ENCODE measurements at regions not wholly inside any gene's neighbourhood (a gene's known extent, or its start where the extent isn't known, plus 50 kb on each side); places are given as distances from the start of the nearest gene placed in this dataset.

DNA sequence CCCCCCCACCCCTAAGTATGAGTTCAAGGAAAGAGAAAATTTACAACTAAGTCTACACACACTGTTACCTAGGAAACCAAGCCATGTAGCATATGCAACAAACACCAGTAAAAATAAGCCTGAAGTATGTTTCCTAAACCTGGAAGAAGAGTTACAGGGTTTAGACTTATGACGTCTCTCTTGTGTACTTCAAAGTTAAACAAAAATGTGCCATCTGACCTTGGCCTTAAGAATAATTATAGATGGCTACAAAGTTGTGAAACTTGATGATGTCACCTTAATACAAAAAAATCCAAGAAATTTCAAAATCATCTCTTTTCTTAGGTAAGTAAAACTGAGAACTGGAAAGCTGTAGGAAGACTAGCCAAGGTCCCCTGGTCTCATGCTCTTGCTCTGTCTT lies 297.6 kb upstream of the NRXN1 start:
- TF ChIP-seq, protein P1, sequence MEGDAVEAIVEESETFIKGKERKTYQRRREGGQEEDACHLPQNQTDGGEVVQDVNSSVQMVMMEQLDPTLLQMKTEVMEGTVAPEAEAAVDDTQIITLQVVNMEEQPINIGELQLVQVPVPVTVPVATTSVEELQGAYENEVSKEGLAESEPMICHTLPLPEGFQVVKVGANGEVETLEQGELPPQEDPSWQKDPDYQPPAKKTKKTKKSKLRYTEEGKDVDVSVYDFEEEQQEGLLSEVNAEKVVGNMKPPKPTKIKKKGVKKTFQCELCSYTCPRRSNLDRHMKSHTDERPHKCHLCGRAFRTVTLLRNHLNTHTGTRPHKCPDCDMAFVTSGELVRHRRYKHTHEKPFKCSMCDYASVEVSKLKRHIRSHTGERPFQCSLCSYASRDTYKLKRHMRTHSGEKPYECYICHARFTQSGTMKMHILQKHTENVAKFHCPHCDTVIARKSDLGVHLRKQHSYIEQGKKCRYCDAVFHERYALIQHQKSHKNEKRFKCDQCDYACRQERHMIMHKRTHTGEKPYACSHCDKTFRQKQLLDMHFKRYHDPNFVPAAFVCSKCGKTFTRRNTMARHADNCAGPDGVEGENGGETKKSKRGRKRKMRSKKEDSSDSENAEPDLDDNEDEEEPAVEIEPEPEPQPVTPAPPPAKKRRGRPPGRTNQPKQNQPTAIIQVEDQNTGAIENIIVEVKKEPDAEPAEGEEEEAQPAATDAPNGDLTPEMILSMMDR (IDR thresholded peaks at IDR 0.05): no peak
- no peak for TF ChIP-seq POLR2A (IDR thresholded peaks at IDR 0.05)
